Heart left ventricle (tissue), 13 donors: ENCODE measurements at regions not wholly inside any gene's neighbourhood (a gene's known extent, or its start where the extent isn't known, plus 50 kb on each side); places are given as distances from the start of the nearest gene placed in this dataset.

Experiments used
- POLR2A ChIP-seq, 2 donors: fragments of 450-650 bp; IDR thresholded peaks; one replicate each; pipeline ENCODE4 v1.6.1; 2017; ENCODE audit warnings: antibody characterized with exemption in 2 of 2, mild to moderate bottlenecking in 2 of 2, moderate library complexity in 2 of 2
- TF ChIP-seq, protein P1 (sequence below), 12 donors: fragments of 200-600 bp; sonication (generic) in 4 of 12; IDR thresholded peaks; one replicate each; pipeline versions ENCODE4 v1.5.0 to v1.8.0; 2018 to 2022; ENCODE audit warnings: antibody characterized with exemption in 12 of 12, mild to moderate bottlenecking in 5 of 12
- donor health status: ischemic (EF 13 %, LVEDD 7.1; RV severe dilation, severe dysfunction).
- donor health status: DM: no; HTN: yes; CAD: no.
- donor health status: DM: no; HTN: no; CAD: no.
- donor health status: ischemic (EF 25% LVEDD 6.9; RV normal size, moderate dysfunction).
- donor health status: ischemic (EF 25% LVEDD 5.7; RV mildly dilated, moderate dysfunction).
- donor health status: ischemic (EF 35%, LVEDD 5.7; RV mildly dilated, moderate dysfunction).
- donor health status: nonischemic (EF 11% LVEDD 7.7; RV severe dilation, severe dysfunction).
- donor health status: DM: yes; HTN: yes; CAD: no.
- donor health status: PGD.
- donor health status: ischemic (EF 29% LVEDD 5.4; RV normal size, mild dysfunction).
- donor health status: nonischemic (EF 23%, LVEDD 6.1; RV moderate dilation, normal function).

DNA sequence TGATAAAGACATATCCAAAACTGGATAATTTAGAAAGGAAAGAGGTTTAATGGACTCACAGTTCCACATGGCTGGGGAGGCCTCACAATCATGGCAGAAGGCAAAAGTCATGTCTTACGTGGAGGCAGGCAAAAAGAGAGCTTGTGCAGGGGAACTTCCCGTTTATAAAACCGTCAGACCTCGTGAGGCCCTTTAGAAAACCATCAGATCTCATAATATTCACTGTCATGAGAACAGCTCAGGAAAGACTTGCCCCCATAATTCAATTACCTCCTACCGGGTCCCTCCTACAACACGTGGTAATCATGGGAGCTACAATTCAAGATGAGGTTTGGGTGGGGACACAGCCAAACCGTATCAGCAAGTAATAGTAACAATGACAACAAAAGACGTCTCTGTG is 88.2 kb upstream of the SLC25A33 start:
- TF ChIP-seq, protein P1, sequence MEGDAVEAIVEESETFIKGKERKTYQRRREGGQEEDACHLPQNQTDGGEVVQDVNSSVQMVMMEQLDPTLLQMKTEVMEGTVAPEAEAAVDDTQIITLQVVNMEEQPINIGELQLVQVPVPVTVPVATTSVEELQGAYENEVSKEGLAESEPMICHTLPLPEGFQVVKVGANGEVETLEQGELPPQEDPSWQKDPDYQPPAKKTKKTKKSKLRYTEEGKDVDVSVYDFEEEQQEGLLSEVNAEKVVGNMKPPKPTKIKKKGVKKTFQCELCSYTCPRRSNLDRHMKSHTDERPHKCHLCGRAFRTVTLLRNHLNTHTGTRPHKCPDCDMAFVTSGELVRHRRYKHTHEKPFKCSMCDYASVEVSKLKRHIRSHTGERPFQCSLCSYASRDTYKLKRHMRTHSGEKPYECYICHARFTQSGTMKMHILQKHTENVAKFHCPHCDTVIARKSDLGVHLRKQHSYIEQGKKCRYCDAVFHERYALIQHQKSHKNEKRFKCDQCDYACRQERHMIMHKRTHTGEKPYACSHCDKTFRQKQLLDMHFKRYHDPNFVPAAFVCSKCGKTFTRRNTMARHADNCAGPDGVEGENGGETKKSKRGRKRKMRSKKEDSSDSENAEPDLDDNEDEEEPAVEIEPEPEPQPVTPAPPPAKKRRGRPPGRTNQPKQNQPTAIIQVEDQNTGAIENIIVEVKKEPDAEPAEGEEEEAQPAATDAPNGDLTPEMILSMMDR (IDR thresholded peaks at IDR 0.05) = no peak
- no peak for TF ChIP-seq POLR2A (IDR thresholded peaks at IDR 0.05)
